ENCODE measurements at regions not wholly inside any gene's neighbourhood (a gene's known extent, or its start where the extent isn't known, plus 50 kb on each side); places are given as distances from the start of the nearest gene placed in this dataset.

DNA sequence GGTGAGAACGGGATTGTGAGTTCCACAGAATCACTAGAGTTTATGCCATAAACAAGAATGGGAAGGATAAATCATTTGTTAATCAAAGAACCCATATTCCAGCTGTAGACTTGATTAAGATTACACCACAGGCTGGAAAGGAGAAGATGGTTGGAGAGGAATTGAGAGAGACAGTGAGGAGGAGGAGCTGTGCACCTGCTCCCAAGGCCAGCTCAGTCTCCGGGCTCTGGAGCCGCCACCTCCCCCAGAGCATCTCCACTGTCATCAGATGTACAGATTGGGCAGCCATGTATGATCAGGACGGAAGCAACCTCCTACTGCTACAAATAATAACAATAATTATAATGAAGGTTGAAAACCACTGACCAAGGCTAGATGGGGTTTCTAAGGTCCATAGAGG, 170.0 kb downstream of the MINAR1 start:
- CTCF ChIA-PET: no interaction called here
- H3K4me2 ChIP-seq (ENCODE audit: low read length): no peak overlapping the region
- no peaks in the 10 kb centered on the region for H3K36me3 ChIP-seq (ENCODE audit: low read depth, low read length)
- no peaks in the 10 kb centered on the region for H3K9me2 ChIP-seq (replicated peaks; ENCODE audit: low read length)
- no peaks in the 10 kb centered on the region for H4K20me1 ChIP-seq (ENCODE audit: low read length)
- no peak overlapping the region for H3K9ac ChIP-seq (ENCODE audit: low read length)
- no peak overlapping the region for H3K4me3 ChIP-seq (ENCODE audit: low read length)
- no TSS peak for BruUV-seq (replicated peaks)
- H3K4me1 ChIP-seq (ENCODE audit: insufficient read depth, low read length): no peaks in the 10 kb centered on the region
- H3K9me3 ChIP-seq (ENCODE audit: low read length): no peaks in the 10 kb centered on the region
- intact Hi-C loops (cut with micrococcal nuclease): no loop called here
- no peaks in the 10 kb centered on the region for H3F3A ChIP-seq (ENCODE audit: low read length, unreplicated experiment)
- no peaks in the 10 kb centered on the region for H3K79me2 ChIP-seq (ENCODE audit: low read length)
- ATAC-seq (no peak), DNase-seq (no peak)
- TF ChIP-seq EZH2phosphoT487 (IDR thresholded peaks at IDR 0.05; ENCODE audit: borderline replicate concordance, low read length): no peak
- POLR2A ChIA-PET (ENCODE audit: unreplicated experiment): no interaction called here
- H3K27me3 ChIP-seq (ENCODE audit: low read length): peaks cover 51% of the 10 kb centered on the region
- H2AFZ ChIP-seq (ENCODE audit: low read length): no peak overlapping the region
- H3K27ac ChIP-seq (ENCODE audit: low read length): no peak overlapping the region

DNA sequence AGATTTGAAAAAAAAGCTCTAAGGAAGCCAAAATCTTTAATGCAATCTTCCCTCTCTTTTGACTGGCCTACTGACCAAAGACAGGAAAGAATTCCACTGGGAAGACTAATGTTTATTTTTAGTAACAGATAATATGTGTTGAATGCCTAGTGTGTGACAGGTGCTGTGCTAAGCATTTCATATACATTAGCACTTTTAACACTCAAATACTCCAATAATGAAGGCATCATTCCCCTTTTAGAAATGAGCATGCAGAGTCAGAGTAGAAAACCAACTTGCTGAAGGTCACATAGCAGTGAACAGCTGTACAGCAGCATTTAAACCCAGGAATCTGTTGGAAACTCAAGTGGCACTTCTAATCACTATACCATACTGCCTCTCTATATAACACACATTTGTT, 170.6 kb downstream of the MINAR1 start:
- no peaks in the 10 kb centered on the region for H4K20me1 ChIP-seq (ENCODE audit: low read length)
- no peaks in the 10 kb centered on the region for H3F3A ChIP-seq (ENCODE audit: low read length, unreplicated experiment)
- H3K27me3 ChIP-seq (ENCODE audit: low read length): peaks cover 56% of the 10 kb centered on the region
- H3K9ac ChIP-seq (ENCODE audit: low read length): no peak overlapping the region
- intact Hi-C loops (cut with micrococcal nuclease): no loop called here
- no peak overlapping the region for H3K4me2 ChIP-seq (ENCODE audit: low read length)
- DNase-seq: no peak
- ATAC-seq: no peak
- BruUV-seq (replicated peaks): no TSS peak
- no peak overlapping the region for H3K4me3 ChIP-seq (ENCODE audit: low read length)
- no peaks in the 10 kb centered on the region for H3K79me2 ChIP-seq (ENCODE audit: low read length)
- no peak overlapping the region for H3K27ac ChIP-seq (ENCODE audit: low read length)
- ChIA-PET CTCF (no interaction called here), POLR2A (ENCODE audit: unreplicated experiment) (no interaction called here)
- no peak overlapping the region for H2AFZ ChIP-seq (ENCODE audit: low read length)
- no peaks in the 10 kb centered on the region for H3K36me3 ChIP-seq (ENCODE audit: low read depth, low read length)
- TF ChIP-seq, protein P1, sequence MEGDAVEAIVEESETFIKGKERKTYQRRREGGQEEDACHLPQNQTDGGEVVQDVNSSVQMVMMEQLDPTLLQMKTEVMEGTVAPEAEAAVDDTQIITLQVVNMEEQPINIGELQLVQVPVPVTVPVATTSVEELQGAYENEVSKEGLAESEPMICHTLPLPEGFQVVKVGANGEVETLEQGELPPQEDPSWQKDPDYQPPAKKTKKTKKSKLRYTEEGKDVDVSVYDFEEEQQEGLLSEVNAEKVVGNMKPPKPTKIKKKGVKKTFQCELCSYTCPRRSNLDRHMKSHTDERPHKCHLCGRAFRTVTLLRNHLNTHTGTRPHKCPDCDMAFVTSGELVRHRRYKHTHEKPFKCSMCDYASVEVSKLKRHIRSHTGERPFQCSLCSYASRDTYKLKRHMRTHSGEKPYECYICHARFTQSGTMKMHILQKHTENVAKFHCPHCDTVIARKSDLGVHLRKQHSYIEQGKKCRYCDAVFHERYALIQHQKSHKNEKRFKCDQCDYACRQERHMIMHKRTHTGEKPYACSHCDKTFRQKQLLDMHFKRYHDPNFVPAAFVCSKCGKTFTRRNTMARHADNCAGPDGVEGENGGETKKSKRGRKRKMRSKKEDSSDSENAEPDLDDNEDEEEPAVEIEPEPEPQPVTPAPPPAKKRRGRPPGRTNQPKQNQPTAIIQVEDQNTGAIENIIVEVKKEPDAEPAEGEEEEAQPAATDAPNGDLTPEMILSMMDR (conservative IDR thresholded peaks at IDR 0.05; ENCODE audit: low read depth, low read length): no peak
- TF ChIP-seq EZH2 (IDR thresholded peaks at IDR 0.05; ENCODE audit: low read length, unreplicated experiment) (no peak), EZH2phosphoT487 (IDR thresholded peaks at IDR 0.05; ENCODE audit: borderline replicate concordance, low read length) (no peak)
- no peaks in the 10 kb centered on the region for H3K9me2 ChIP-seq (replicated peaks; ENCODE audit: low read length)
- no peaks in the 10 kb centered on the region for H3K9me3 ChIP-seq (ENCODE audit: low read length)
- no peaks in the 10 kb centered on the region for H3K4me1 ChIP-seq (ENCODE audit: insufficient read depth, low read length)

DNA sequence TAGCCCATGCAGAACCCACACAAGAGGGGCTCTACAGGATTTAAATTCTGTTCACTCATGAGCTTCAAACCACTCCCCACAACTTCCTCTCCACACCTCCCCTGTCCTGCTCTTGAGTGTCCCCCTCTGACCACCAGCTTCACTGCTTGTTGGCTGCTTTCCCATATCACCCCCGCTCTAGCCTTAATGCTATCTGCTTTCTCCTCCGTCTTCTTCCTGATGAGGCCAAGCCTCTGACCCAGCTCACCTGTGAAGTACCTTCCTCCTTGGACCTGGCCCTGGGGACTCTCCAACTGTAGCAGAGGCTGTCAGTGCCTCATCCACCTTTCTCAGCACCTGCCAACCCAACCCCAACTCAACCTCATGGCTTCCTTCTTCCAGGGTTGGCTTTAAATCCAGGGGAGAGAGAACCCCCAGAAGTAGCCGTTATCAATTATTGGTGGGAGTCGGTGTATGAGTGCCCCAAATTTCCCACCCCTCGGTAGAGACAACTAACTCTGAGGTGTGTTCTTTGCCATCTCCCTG, 174.8 kb downstream of the MINAR1 start:
- DNase-seq (no peak), ATAC-seq (no peak)
- Histone ChIP-seq H3K4me2 (ENCODE audit: low read length) (no peak overlapping the region), H3K79me2 (ENCODE audit: low read length) (no peaks in the 10 kb centered on the region), H3F3A (ENCODE audit: low read length, unreplicated experiment) (no peaks in the 10 kb centered on the region), H3K9me3 (ENCODE audit: low read length) (no peaks in the 10 kb centered on the region), H2AFZ (ENCODE audit: low read length) (no peak overlapping the region), H3K9ac (ENCODE audit: low read length) (no peak overlapping the region), H3K4me3 (ENCODE audit: low read length) (no peak overlapping the region), H3K27ac (ENCODE audit: low read length) (no peak overlapping the region), H4K20me1 (ENCODE audit: low read length) (no peaks in the 10 kb centered on the region), H3K4me1 (ENCODE audit: insufficient read depth, low read length) (no peaks in the 10 kb centered on the region), H3K36me3 (ENCODE audit: low read depth, low read length) (no peaks in the 10 kb centered on the region), H3K27me3 (ENCODE audit: low read length) (peaks cover 80% of the 10 kb centered on the region), H3K9me2 (replicated peaks; ENCODE audit: low read length) (no peaks in the 10 kb centered on the region)
- BruUV-seq (replicated peaks): no TSS peak
- TF ChIP-seq EZH2phosphoT487 (IDR thresholded peaks at IDR 0.05; ENCODE audit: borderline replicate concordance, low read length) (no peak), EZH2 (IDR thresholded peaks at IDR 0.05; ENCODE audit: low read length, unreplicated experiment) (no peak)
- TF ChIP-seq, protein P1 (conservative IDR thresholded peaks at IDR 0.05; ENCODE audit: low read depth, low read length): no peak
- CTCF ChIA-PET: interaction anchor here (0.6 kb wide), 1 partner anchor 385 kb away, joined by 7 read pairs; no protein-coding TSS in a partner anchor
- intact Hi-C loops (cut with micrococcal nuclease): no loop called here
- POLR2A ChIA-PET (ENCODE audit: unreplicated experiment): no interaction called here

All from PC-3 (cell line).